ENCODE measurements at regions not wholly inside any gene's neighbourhood (a gene's known extent, or its start where the extent isn't known, plus 50 kb on each side); places are given as distances from the start of the nearest gene placed in this dataset.
"Not testable (repeated sequence)": the region's sequence is repeated elsewhere in the genome, so short reads cannot be mapped to it uniquely, and the experiment has no call there.

DNA sequence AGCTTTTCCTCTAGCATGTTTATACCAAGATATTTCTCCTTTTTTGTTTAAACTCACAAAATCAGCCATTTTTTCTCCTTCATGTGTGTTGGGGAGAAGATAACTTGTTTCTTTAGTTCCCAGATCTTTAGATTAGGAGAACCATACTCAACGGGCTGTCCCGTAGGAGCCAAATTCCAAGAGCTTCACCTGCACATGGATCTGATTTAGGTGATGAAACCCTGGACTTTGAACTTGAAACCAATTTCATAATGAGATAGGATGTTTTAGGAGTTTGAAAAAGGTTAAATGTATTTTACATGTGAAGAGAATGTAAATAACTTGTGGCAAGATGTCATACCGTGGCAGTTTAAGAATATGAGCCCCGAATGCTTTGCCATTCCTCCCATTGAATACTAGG lies 280.0 kb upstream of the PCDH18 start:
- TF ChIP-seq, protein P1, sequence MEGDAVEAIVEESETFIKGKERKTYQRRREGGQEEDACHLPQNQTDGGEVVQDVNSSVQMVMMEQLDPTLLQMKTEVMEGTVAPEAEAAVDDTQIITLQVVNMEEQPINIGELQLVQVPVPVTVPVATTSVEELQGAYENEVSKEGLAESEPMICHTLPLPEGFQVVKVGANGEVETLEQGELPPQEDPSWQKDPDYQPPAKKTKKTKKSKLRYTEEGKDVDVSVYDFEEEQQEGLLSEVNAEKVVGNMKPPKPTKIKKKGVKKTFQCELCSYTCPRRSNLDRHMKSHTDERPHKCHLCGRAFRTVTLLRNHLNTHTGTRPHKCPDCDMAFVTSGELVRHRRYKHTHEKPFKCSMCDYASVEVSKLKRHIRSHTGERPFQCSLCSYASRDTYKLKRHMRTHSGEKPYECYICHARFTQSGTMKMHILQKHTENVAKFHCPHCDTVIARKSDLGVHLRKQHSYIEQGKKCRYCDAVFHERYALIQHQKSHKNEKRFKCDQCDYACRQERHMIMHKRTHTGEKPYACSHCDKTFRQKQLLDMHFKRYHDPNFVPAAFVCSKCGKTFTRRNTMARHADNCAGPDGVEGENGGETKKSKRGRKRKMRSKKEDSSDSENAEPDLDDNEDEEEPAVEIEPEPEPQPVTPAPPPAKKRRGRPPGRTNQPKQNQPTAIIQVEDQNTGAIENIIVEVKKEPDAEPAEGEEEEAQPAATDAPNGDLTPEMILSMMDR (IDR thresholded peaks at IDR 0.05; ENCODE audit: control insufficient read depth, extremely low read depth, insufficient read depth) = no peak
- no peak overlapping the region for H3K4me3 ChIP-seq (ENCODE audit: low read depth, low read length)
- no peak for DNase-seq (ENCODE audit: low read depth)

GRCh38 chr4:137806420-137806819 lies 274.1 kb upstream of the PCDH18 start:
- no peak overlapping the region for H3K4me3 ChIP-seq (ENCODE audit: low read depth, low read length)
- DNase-seq (ENCODE audit: low read depth) = no peak
- TF ChIP-seq, protein P1 (IDR thresholded peaks at IDR 0.05; ENCODE audit: control insufficient read depth, extremely low read depth, insufficient read depth) = no peak

DNA sequence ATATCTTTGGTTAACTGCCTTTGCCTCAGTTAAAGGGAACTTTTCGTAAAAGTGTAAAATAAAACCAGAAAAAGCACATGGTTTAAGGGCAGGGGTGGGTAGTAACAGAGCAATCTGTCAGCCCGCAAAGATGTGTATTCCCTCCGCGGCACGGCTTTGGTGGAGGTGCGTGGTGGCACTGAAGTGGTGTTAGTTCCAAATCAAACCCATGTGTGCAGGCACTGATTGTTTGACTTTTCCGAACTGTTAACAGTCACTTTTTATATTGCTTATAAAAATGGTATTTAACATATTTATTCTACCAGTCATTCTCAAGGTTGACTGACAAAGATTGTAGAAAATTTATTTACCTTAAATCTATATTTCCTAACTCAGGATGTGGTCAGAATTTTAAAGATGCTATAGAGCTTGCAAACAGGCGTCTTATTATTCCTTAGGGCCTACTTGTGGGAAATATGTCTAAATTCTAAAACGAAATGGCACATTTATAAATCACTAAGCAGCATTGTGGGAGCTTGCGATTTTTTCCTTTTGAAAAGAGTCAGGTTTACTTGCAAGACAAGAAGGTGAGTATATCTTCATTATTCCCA lies 272.7 kb upstream of the PCDH18 start:
- H3K4me3 ChIP-seq (ENCODE audit: low read depth, low read length) = no peak overlapping the region
- TF ChIP-seq, protein P1 (IDR thresholded peaks at IDR 0.05; ENCODE audit: control insufficient read depth, extremely low read depth, insufficient read depth) = no peak
- no peak for DNase-seq (ENCODE audit: low read depth)

DNA sequence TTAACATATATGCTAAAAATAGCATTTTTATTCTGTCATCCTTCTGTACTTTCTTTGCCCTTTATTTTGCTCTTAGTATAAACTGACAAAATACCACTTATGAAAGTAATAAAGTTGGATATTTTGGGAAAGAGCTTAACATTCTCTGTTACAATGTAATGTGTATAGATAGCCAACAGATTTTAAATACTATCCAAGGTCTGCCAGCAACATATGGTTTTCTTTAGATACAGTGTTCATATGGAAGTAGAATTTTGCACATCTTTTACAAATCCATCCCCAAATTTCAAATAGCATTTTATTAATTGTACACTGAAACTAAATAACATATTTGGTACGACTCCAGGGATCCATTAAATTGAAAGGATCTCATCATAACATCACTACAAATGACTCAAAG lies 268.6 kb upstream of the PCDH18 start:
- no peak for DNase-seq (ENCODE audit: low read depth)
- no peak overlapping the region for H3K4me3 ChIP-seq (ENCODE audit: low read depth, low read length)
- TF ChIP-seq, protein P1 (IDR thresholded peaks at IDR 0.05; ENCODE audit: control insufficient read depth, extremely low read depth, insufficient read depth) = no peak

- no peak for DNase-seq (ENCODE audit: low read depth)
- TF ChIP-seq, protein P1 (IDR thresholded peaks at IDR 0.05; ENCODE audit: control insufficient read depth, extremely low read depth, insufficient read depth) = no peak
- no peak overlapping the region for H3K4me3 ChIP-seq (ENCODE audit: low read depth, low read length)
Observed at GRCh38 chr4:137794764-137795254, 262.5 kb upstream of the PCDH18 start.

- not testable (repeated sequence) for H3K4me3 ChIP-seq (ENCODE audit: low read depth, low read length); DNase-seq (ENCODE audit: low read depth)
Observed at GRCh38 chr4:137789263-137789662, 257.0 kb upstream of the PCDH18 start.

DNA sequence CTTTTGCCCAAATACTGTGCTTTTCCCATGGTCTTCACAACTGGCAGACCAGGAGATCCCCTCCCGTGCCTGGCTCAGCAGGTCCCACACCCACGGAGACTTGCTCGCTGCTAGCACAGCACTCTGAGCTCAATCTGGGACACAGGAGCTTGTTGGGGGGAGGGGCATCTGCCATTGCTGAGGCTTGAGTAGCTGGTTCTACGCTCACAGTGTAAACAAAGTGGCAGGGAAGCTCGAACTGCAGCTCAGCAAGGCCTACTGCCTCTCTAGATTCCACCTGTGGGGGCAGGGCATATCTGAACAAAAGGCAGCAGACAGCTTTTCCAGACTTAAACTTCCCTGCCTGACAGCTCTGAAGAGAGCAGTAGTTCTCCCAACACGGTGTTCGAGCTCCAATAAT lies 251.6 kb upstream of the PCDH18 start:
- not testable (repeated sequence) for DNase-seq (ENCODE audit: low read depth); H3K4me3 ChIP-seq (ENCODE audit: low read depth, low read length)

DNA sequence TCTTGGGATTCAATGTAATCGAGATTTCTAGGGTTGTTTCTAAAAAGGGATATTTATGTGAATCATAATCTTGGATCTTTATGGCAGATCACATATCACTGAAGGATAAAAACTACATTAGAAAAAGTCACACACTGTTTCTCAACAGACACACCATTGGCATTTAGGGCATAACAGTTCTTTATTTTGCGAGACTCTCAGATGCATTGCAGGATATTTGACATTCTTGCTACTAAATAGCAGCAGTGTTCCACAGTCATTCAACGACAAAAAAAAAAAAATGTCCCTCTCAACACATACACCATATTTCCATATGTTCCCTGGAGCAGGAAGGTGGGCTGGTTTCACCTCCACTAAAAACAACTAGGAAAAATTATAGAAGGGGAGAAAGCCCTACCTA lies 243.4 kb upstream of the PCDH18 start:
- TF ChIP-seq, protein P1 (IDR thresholded peaks at IDR 0.05; ENCODE audit: control insufficient read depth, extremely low read depth, insufficient read depth) = no peak
- H3K4me3 ChIP-seq (ENCODE audit: low read depth, low read length) = no peak overlapping the region
- no peak for DNase-seq (ENCODE audit: low read depth)
